Mesodermal cell (in vitro differentiated cells): ENCODE measurements at regions not wholly inside any gene's neighbourhood (a gene's known extent, or its start where the extent isn't known, plus 50 kb on each side); places are given as distances from the start of the nearest gene placed in this dataset.

Source experiments
- H3K27ac ChIP-seq: 2 replicates; pipeline ENCODE4 v1.7.0; 2013; ENCODE audit warnings: mild to moderate bottlenecking, low read depth, low read length, moderate library complexity; ENCODE audit not compliant: severe bottlenecking
- H3K36me3 ChIP-seq: 2 replicates; pipeline ENCODE4 v1.7.1; 2013; ENCODE audit warnings: mild to moderate bottlenecking, low read length, moderate library complexity; ENCODE audit not compliant: control insufficient read depth, insufficient read depth
- H3K4me1 ChIP-seq: one replicate; pipeline ENCODE4 v1.7.1; 2013; ENCODE audit warnings: mild to moderate bottlenecking, low read length; ENCODE audit not compliant: insufficient read depth, control insufficient read depth, poor library complexity, severe bottlenecking
- H3K4me3 ChIP-seq: 2 replicates; pipeline ENCODE4 v1.7.0; 2013; ENCODE audit warnings: low read length, control low read depth, mild to moderate bottlenecking; ENCODE audit not compliant: insufficient read depth, poor library complexity, severe bottlenecking; ENCODE audit errors: extremely low read depth
- H3K9me3 ChIP-seq: 2 replicates; pipeline ENCODE4 v1.7.1; 2013; ENCODE audit warnings: mild to moderate bottlenecking, low read length, moderate library complexity; ENCODE audit not compliant: control insufficient read depth
- WGBS, 2 experiments: methylation state at CpG; one replicate each; pipeline ENCODE4 v1.1.5; 2013; ENCODE audit warnings: missing lambda C conversion rate in 2 of 2; ENCODE audit not compliant: insufficient coverage in 2 of 2; 5-methylcytosine and 5-hydroxymethylcytosine counted together

GRCh38 chr13:99869830-99870229 is 101.7 kb downstream of the ZIC5 start:
- WGBS, 2 experiments = no CpG with 5 or more reads among the region's 1 CpG
- H3K4me1 ChIP-seq = no peaks in the 10 kb centered on the region
- no peaks in the 10 kb centered on the region for H3K36me3 ChIP-seq
- no peak overlapping the region for H3K4me3 ChIP-seq
- no peaks in the 10 kb centered on the region for H3K9me3 ChIP-seq
- H3K27ac ChIP-seq = no peak overlapping the region

GRCh38 chr13:99868767-99869166 is 102.8 kb downstream of the ZIC5 start:
- WGBS, 2 experiments = no CpG with 5 or more reads among the region's 3 CpGs
- no peaks in the 10 kb centered on the region for H3K9me3 ChIP-seq
- H3K27ac ChIP-seq = no peak overlapping the region
- no peaks in the 10 kb centered on the region for H3K4me1 ChIP-seq
- H3K4me3 ChIP-seq = no peak overlapping the region
- H3K36me3 ChIP-seq = no peaks in the 10 kb centered on the region

- no peaks in the 10 kb centered on the region for H3K36me3 ChIP-seq
- WGBS, 2 experiments = 82 to 91% methylated on average over 6 to 9 of the region's 14 CpGs
- no peaks in the 10 kb centered on the region for H3K9me3 ChIP-seq
- no peak overlapping the region for H3K4me3 ChIP-seq
- H3K4me1 ChIP-seq = no peaks in the 10 kb centered on the region
- no peak overlapping the region for H3K27ac ChIP-seq
Measured at GRCh38 chr13:99867535-99868257, 103.9 kb downstream of the ZIC5 start.

- no peaks in the 10 kb centered on the region for H3K4me1 ChIP-seq
- no peak overlapping the region for H3K4me3 ChIP-seq
- H3K27ac ChIP-seq = no peak overlapping the region
- WGBS, 2 experiments = 85 to 95% methylated on average over 4 to 6 of the region's 7 CpGs
- no peaks in the 10 kb centered on the region for H3K36me3 ChIP-seq
- no peaks in the 10 kb centered on the region for H3K9me3 ChIP-seq
Measured at GRCh38 chr13:99866781-99867180, 104.8 kb downstream of the ZIC5 start.

GRCh38 chr13:99865420-99865930 is 106.1 kb downstream of the ZIC5 start:
- Histone ChIP-seq H3K9me3 (no peaks in the 10 kb centered on the region), H3K27ac (no peak overlapping the region), H3K36me3 (no peaks in the 10 kb centered on the region), H3K4me3 (no peak overlapping the region), H3K4me1 (no peaks in the 10 kb centered on the region)
- 85 to 87% methylated on average over 10 to 11 of the region's 11 CpGs for WGBS, 2 experiments

- no peaks in the 10 kb centered on the region for H3K4me1 ChIP-seq
- H3K9me3 ChIP-seq = no peaks in the 10 kb centered on the region
- no peak overlapping the region for H3K27ac ChIP-seq
- no peak overlapping the region for H3K4me3 ChIP-seq
- 72 to 76% methylated on average over 7 to 8 of the region's 10 CpGs for WGBS, 2 experiments
- H3K36me3 ChIP-seq = no peaks in the 10 kb centered on the region
Measured at GRCh38 chr13:99864627-99864990, 107.0 kb downstream of the ZIC5 start.

- H3K9me3 ChIP-seq = no peaks in the 10 kb centered on the region
- no peak overlapping the region for H3K4me3 ChIP-seq
- no peak overlapping the region for H3K27ac ChIP-seq
- WGBS, 2 experiments = 88 to 93% methylated on average over 10 to 11 of the region's 14 CpGs
- no peaks in the 10 kb centered on the region for H3K4me1 ChIP-seq
- H3K36me3 ChIP-seq = no peaks in the 10 kb centered on the region
Measured at GRCh38 chr13:99863789-99864626, 107.6 kb downstream of the ZIC5 start.

- WGBS, 2 experiments = 80 to 81% methylated on average over 2 of the region's 3 CpGs
- H3K36me3 ChIP-seq = no peaks in the 10 kb centered on the region
- no peak overlapping the region for H3K27ac ChIP-seq
- H3K4me1 ChIP-seq = no peaks in the 10 kb centered on the region
- no peak overlapping the region for H3K4me3 ChIP-seq
- H3K9me3 ChIP-seq = no peaks in the 10 kb centered on the region
Measured at GRCh38 chr13:99862244-99862643, 109.3 kb downstream of the ZIC5 start.

GRCh38 chr13:99861771-99862170 is 109.8 kb downstream of the ZIC5 start:
- Histone ChIP-seq H3K27ac (no peak overlapping the region), H3K9me3 (no peaks in the 10 kb centered on the region), H3K36me3 (no peaks in the 10 kb centered on the region), H3K4me3 (no peak overlapping the region), H3K4me1 (no peaks in the 10 kb centered on the region)
- WGBS, 2 experiments = 60% methylated on average over 1 of the region's 2 CpGs; no CpG with 5 or more reads in 1 of the 2 experiments

GRCh38 chr13:99860745-99861144 is 110.8 kb downstream of the ZIC5 start:
- H3K4me1 ChIP-seq = no peaks in the 10 kb centered on the region
- H3K36me3 ChIP-seq = no peaks in the 10 kb centered on the region
- H3K4me3 ChIP-seq = no peak overlapping the region
- no peak overlapping the region for H3K27ac ChIP-seq
- H3K9me3 ChIP-seq = no peaks in the 10 kb centered on the region
- 56 to 85% methylated on average over 4 to 5 of the region's 10 CpGs for WGBS, 2 experiments
